BLaER1 treated with 17β-estradiol and CSF1 and Interleukin-3, amounts not matched to agents 10 nM and 100 nM (cell line): ENCODE measurements at regions not wholly inside any gene's neighbourhood (a gene's known extent, or its start where the extent isn't known, plus 50 kb on each side); places are given as distances from the start of the nearest gene placed in this dataset.
"Not testable (repeated sequence)": the region's sequence is repeated elsewhere in the genome, so short reads cannot be mapped to it uniquely, and the experiment has no call there.

ENCODE experiments used
- H3K27ac ChIP-seq, 11 experiments: shearing (Covaris generic); formaldehyde crosslinking; 2 replicates each; pipeline ENCODE4 v1.8.1; 2022
- H3K27me3 ChIP-seq, 11 experiments: shearing (Covaris generic); formaldehyde crosslinking; 2 replicates each; pipeline ENCODE4 v1.8.1; 2022
- H3K36me3 ChIP-seq, 11 experiments: shearing (Covaris generic); formaldehyde crosslinking; 2 replicates each; pipeline ENCODE4 v1.8.1; 2022
- H3K4me1 ChIP-seq, 10 experiments: shearing (Covaris generic); formaldehyde crosslinking; 2 replicates each; pipeline ENCODE4 v1.8.1; 2022
- H3K4me2 ChIP-seq, 11 experiments: shearing (Covaris generic); formaldehyde crosslinking; 2 replicates each; pipeline ENCODE4 v1.8.1; 2022
- H3K4me3 ChIP-seq, 10 experiments: shearing (Covaris generic); formaldehyde crosslinking; 2 replicates each; pipeline ENCODE4 v1.8.1; 2022
- H3K9ac ChIP-seq, 11 experiments: shearing (Covaris generic); formaldehyde crosslinking; 2 replicates each; pipeline ENCODE4 v1.8.1; 2022
- H3K9me3 ChIP-seq, 11 experiments: shearing (Covaris generic); formaldehyde crosslinking; replicated peaks in 1 of 11; 2 replicates each; pipeline ENCODE4 v1.8.1; 2022
- H4K20me1 ChIP-seq, 11 experiments: shearing (Covaris generic); formaldehyde crosslinking; 2 replicates each; pipeline ENCODE4 v1.8.1; 2022
- Cebpa-rat ChIP-seq, 11 experiments: shearing (Covaris generic); IDR thresholded peaks; 2 replicates each; pipeline ENCODE4 v1.8.1; 2022

DNA sequence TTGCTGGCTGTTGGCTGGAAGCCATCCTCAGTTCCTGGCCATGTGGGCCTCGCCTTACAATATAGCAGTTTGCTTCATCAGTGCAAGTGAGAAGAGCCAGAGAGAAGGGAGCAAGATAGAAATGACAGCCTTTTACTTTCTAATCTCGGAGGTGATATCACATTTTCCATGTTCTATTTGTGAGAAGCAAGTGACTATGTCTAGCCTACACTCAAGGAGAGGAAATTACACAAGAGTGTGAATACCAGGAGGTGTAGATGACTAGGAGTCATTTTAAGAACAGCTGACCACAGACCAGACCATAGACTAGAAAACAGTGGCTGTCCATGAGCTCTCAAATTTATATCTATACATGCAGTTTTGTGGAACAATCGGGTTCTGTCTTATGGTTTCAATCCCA, 163.0 kb upstream of the NRXN3 start:
- peak overlapping the region in 2 of 11 experiments; percentile 28 to 44; a peak in 2 of 22 replicates for H3K27ac ChIP-seq
- H3K9ac ChIP-seq = no peak overlapping the region
- TF ChIP-seq Cebpa-rat (IDR thresholded peaks at IDR 0.05) = no peak
- no peak overlapping the region for H3K4me3 ChIP-seq
- H3K4me1 ChIP-seq = peaks cover 0 to 33% (median 0%) of the 10 kb centered on the region in 10 experiments; a peak in 6 of 20 replicates
- H4K20me1 ChIP-seq = no peaks in the 10 kb centered on the region
- peak overlapping the region in 2 of 11 experiments; percentile 31 to 37; a peak in 3 of 22 replicates for H3K4me2 ChIP-seq
- H3K27me3 ChIP-seq = no peaks in the 10 kb centered on the region
- no peaks in the 10 kb centered on the region; a peak in 1 of 22 replicates for H3K36me3 ChIP-seq
- H3K9me3 ChIP-seq = peaks cover 26 to 40% (median 29%) of the 10 kb centered on the region in 11 experiments

DNA sequence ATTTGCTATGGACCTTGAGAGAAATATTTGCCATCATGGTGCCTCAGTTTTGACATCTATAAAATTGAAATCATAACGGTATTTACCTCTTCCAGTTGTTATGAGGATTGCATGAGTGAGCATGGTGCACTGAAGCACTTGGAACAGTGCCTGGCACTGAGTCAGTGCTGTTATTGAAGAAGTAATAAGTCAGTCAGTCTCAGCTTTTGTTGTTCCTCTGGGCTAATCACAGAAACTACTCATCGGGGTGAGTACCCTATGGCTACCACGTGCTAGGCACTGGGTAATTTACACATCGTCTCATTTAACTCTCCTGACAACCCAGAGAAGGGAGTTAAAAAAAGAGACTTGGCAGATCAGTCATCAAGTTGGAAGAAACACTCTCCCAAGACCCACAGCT, 159.5 kb upstream of the NRXN3 start:
- H3K4me1 ChIP-seq = peaks cover 0 to 17% (median 0%) of the 10 kb centered on the region in 10 experiments; a peak in 6 of 20 replicates
- no peak overlapping the region for H3K9ac ChIP-seq
- no peak overlapping the region for H3K27ac ChIP-seq
- H3K27me3 ChIP-seq = no peaks in the 10 kb centered on the region
- no peak for TF ChIP-seq Cebpa-rat (IDR thresholded peaks at IDR 0.05)
- H3K4me2 ChIP-seq = no peak overlapping the region
- H4K20me1 ChIP-seq = no peaks in the 10 kb centered on the region
- H3K9me3 ChIP-seq = peaks cover 0 to 24% (median 7%) of the 10 kb centered on the region in 11 experiments; a peak in 10 of 22 replicates
- no peak overlapping the region for H3K4me3 ChIP-seq
- no peaks in the 10 kb centered on the region for H3K36me3 ChIP-seq

DNA sequence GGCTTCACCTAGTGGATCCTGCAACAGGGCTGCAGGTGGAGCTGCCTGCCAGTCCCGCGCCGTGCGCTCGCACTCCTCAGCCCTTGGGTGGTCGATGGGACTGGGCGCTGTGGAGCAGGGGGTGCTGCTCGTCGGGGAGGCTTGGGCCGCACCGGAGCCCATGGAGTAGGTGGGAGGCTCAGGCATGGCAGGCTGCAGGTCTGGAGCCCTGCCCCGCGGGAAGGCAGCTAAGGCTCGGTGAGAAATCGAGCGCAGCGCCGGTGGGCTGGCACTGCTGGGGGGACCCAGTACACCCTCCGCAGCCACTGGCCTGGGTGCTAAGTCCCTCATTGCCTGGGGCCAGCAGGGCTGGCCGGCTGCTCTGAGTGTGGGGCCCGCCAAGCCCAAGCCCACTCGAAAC, 156.3 kb upstream of the NRXN3 start:
- H3K4me3 ChIP-seq, H3K27ac ChIP-seq, H3K9ac ChIP-seq, H3K36me3 ChIP-seq, H3K4me2 ChIP-seq, H3K27me3 ChIP-seq, H3K4me1 ChIP-seq, H4K20me1 ChIP-seq: not testable (repeated sequence)
- peaks cover 0 to 12% (median 3%) of the 10 kb centered on the region in 11 experiments; a peak in 5 of 22 replicates for H3K9me3 ChIP-seq

DNA sequence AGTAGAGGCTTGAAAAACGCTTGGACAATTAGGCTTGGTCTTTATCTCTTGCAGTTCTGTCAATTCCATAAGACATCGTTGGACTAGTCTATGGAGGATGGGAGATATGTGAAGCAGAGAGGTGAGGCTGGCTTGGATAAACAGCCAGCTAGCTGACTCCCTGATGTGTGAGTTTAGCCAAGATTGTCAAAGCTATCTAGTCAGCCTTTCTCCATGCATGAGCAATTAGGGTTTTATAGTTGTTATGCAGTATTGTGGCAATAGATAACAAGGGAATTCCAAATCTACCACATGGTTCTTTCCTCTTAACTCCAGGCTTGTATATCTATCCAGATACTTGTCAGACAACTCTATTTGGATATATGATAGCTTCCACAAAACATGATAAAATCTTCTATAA, 153.6 kb upstream of the NRXN3 start:
- no peaks in the 10 kb centered on the region for H3K4me1 ChIP-seq
- no peaks in the 10 kb centered on the region for H3K36me3 ChIP-seq
- H3K4me2 ChIP-seq = no peak overlapping the region
- peaks cover 0 to 12% (median 3%) of the 10 kb centered on the region in 11 experiments; a peak in 5 of 22 replicates for H3K9me3 ChIP-seq
- TF ChIP-seq Cebpa-rat (IDR thresholded peaks at IDR 0.05) = no peak
- H3K27me3 ChIP-seq = no peaks in the 10 kb centered on the region
- H3K9ac ChIP-seq = no peak overlapping the region
- no peaks in the 10 kb centered on the region for H4K20me1 ChIP-seq
- no peak overlapping the region for H3K4me3 ChIP-seq
- no peak overlapping the region for H3K27ac ChIP-seq

DNA sequence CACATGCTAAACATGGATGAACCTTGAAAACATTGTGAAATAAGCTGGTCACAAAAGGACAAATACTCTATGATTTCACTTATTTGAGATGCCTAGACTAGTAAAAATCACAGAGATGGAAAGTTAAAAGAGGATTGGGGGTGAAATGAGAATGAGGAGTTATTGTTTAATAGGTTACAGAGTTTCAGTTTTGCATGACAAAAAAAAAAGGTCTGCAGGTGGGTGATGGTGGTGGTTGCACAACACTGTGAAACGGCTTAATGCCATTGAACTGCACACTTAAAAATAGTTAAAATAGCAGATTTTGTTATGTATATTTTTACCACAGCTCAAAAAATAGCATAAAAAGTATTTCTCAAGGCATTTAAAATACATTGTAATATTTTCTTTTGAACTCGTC, 151.9 kb upstream of the NRXN3 start:
- peaks cover 0 to 9% (median 3%) of the 10 kb centered on the region in 11 experiments; a peak in 5 of 22 replicates for H3K9me3 ChIP-seq
- no peaks in the 10 kb centered on the region for H3K27me3 ChIP-seq
- H3K27ac ChIP-seq = no peak overlapping the region
- no peak overlapping the region for H3K9ac ChIP-seq
- no peak overlapping the region for H3K4me3 ChIP-seq
- H3K36me3 ChIP-seq = no peaks in the 10 kb centered on the region
- H4K20me1 ChIP-seq = no peaks in the 10 kb centered on the region
- H3K4me2 ChIP-seq = no peak overlapping the region
- peaks cover 0 to 2% (median 0%) of the 10 kb centered on the region in 10 experiments; a peak in 4 of 20 replicates for H3K4me1 ChIP-seq
- TF ChIP-seq Cebpa-rat (IDR thresholded peaks at IDR 0.05) = no peak

DNA sequence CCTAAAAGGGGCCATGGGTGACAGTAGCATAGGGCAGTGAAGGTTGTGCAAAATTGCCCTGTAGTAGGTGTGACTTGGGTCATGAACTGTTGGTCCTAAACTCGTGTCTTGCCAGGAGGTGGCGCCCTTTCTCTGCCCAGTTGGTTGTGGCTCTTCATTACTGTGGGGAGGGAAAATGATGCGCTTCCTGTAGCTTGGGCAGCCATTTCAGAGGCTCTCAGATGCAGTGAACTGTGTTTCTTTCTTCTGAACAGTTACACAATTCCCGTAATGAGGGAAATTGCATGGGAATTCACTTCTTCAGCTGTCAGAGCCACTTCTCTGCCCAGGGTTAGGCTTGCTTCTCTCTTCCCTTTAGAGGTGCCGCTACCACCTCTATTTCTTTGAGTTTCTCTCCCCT, 148.1 kb upstream of the NRXN3 start:
- no peak overlapping the region for H3K4me2 ChIP-seq
- no peak overlapping the region for H3K9ac ChIP-seq
- peak overlapping the region in 1 of 11 experiments; percentile 7; a peak in 1 of 22 replicates for H3K27ac ChIP-seq
- no peak for TF ChIP-seq Cebpa-rat (IDR thresholded peaks at IDR 0.05)
- no peaks in the 10 kb centered on the region; a peak in 1 of 22 replicates for H4K20me1 ChIP-seq
- H3K4me1 ChIP-seq = peaks cover 0 to 9% (median 4%) of the 10 kb centered on the region in 10 experiments; a peak in 7 of 20 replicates
- H3K36me3 ChIP-seq = no peaks in the 10 kb centered on the region
- H3K27me3 ChIP-seq = no peaks in the 10 kb centered on the region
- H3K9me3 ChIP-seq = no peaks in the 10 kb centered on the region
- no peak overlapping the region for H3K4me3 ChIP-seq

DNA sequence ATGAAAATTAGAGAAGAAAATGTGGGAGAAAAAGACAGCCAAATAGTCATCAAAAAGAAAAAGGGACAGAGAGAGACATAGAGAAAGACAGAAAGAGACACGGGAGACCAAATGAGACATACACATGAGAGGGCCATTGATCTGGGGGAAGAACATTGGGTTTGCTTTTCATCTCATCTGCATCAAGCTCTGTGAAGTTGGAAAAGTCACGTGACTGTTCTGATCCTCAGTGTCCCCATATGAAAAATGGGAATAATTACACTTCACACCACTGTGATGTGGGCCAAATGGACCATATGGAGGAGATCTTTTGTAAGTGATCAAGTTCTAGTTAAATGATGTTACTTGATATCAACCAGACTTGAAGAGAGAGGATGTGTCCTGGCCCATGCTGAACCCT, 147.1 kb upstream of the NRXN3 start:
- no peak for TF ChIP-seq Cebpa-rat (IDR thresholded peaks at IDR 0.05)

DNA sequence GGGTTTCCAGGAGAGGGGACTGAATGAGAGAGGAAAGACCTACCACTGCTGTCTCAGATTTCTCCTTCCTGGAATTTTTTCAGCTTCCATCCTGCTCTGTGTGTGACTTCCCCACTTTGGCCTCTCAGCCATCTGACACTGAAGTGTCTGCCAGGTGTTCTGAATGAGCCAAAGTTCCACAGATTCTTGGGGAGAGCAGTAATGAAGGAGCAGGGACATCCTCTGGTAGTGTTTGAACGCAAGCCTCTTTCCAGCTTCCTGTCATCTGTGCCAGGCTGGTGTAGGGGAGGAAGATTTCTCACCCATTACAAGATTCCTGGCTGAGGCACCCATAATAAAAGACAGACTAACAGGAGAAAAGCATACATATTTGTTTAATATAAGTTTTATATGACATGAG, 141.7 kb upstream of the NRXN3 start:
- Histone ChIP-seq H4K20me1 (no peaks in the 10 kb centered on the region; a peak in 1 of 22 replicates), H3K4me2 (no peak overlapping the region), H3K36me3 (no peaks in the 10 kb centered on the region), H3K4me1 (peaks cover 0 to 5% (median 3%) of the 10 kb centered on the region in 10 experiments; a peak in 7 of 20 replicates), H3K4me3 (no peak overlapping the region), H3K27me3 (peaks cover 0 to 11% (median 0%) of the 10 kb centered on the region in 11 experiments; a peak in 5 of 22 replicates), H3K9me3 (no peaks in the 10 kb centered on the region), H3K9ac (no peak overlapping the region), H3K27ac (no peak overlapping the region)
- TF ChIP-seq Cebpa-rat (IDR thresholded peaks at IDR 0.05) = no peak

More for the DNA sequence above, 147.1 kb upstream of the NRXN3 start:
- Histone ChIP-seq H3K9ac (no peak overlapping the region), H4K20me1 (no peaks in the 10 kb centered on the region; a peak in 1 of 22 replicates), H3K4me2 (peak overlapping the region in 3 of 11 experiments; percentile 6 to 24 (median 21); a peak in 1 of 22 replicates), H3K27me3 (no peaks in the 10 kb centered on the region), H3K9me3 (no peaks in the 10 kb centered on the region), H3K27ac (no peak overlapping the region), H3K4me1 (peaks cover 0 to 9% (median 4%) of the 10 kb centered on the region in 10 experiments; a peak in 7 of 20 replicates), H3K4me3 (no peak overlapping the region), H3K36me3 (no peaks in the 10 kb centered on the region)

DNA sequence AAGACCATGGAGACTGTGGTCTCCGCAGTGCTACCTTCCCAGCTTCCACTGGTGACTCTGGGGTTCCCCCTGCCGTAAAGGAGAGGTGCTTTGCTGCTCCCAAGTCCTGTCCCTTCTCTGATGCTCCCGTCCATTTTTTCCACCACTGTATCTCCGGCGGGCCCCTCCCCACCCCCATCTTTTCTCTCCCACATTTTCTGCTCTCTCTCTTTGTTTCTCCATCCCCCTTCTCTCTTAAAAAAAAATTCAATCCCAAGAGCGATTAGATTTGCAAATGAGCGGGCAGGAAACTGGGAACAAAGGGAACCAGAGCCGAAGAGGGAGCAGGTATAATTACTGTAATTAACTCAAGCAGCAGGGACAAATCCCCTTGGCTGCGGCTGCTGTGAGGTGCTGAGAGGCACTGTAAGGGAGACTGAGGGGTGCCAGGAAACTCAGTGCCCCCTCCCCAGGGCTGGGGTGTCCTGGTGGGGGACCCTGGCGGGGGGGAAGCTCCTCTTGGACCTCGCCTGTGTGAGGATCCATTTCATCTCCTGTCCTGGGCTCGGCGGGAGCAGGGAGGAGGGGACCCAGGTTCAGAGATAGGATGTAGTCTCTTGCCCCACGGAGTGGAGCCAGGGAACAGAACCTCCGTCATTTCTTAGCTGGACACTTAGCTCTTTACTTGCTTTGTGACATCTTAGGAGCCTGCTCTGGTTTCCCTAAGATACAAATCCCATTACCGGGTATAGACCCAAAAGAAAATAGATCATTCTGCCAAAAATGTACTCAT, 140.4 kb upstream of the NRXN3 start:
- Histone ChIP-seq H3K4me1 (no peaks in the 10 kb centered on the region), H3K9ac (no peak overlapping the region), H3K4me2 (no peak overlapping the region), H3K9me3 (no peaks in the 10 kb centered on the region), H3K27me3 (peaks cover 0 to 11% (median 0%) of the 10 kb centered on the region in 11 experiments; a peak in 5 of 22 replicates), H3K36me3 (no peaks in the 10 kb centered on the region), H4K20me1 (no peaks in the 10 kb centered on the region; a peak in 1 of 22 replicates), H3K27ac (no peak overlapping the region), H3K4me3 (no peak overlapping the region)
- no peak for TF ChIP-seq Cebpa-rat (IDR thresholded peaks at IDR 0.05)
